ACHN (cell line): ENCODE measurements at regions not wholly inside any gene's neighbourhood (a gene's known extent, or its start where the extent isn't known, plus 50 kb on each side); places are given as distances from the start of the nearest gene placed in this dataset.
A peak's percentile ranks its signal among the peaks of the same experiment; 100 is the strongest.

Source experiments
- DNase-seq: peaks from one replicate; pipeline ENCODE4 v3.0.0-alpha.2; 2015
- in situ Hi-C: cut with HindIII; loops from 2 replicates; pipeline ENCODE4 v1.10.0; 2017; ENCODE audit warnings: low sequenced_read_pairs, low pct_ligation_motif_present, low pct_unique_long_range_greater_than_20kb

DNA sequence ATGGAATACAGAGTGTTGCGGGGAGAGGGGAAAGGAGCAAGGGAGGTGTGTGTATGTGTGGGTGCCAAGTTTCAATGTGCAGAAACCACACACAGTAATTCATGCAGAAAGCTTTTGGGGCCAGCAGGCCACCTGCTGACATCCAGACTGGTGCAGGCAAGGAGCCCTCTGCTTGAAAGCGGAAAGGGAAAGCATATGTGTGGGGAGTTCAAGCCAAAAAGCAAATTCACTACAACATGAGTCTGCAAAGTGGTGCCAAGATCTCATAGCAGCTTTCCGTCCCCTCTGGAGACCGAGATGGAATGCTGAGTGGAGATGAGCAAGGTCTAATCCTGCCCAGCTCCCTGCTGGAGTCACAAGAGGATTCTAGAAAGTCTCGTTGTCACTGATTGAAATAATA is 159.7 kb upstream of the VLDLR start:
- DNase-seq, result no peak
- in situ Hi-C loops, result no loop called here

DNA sequence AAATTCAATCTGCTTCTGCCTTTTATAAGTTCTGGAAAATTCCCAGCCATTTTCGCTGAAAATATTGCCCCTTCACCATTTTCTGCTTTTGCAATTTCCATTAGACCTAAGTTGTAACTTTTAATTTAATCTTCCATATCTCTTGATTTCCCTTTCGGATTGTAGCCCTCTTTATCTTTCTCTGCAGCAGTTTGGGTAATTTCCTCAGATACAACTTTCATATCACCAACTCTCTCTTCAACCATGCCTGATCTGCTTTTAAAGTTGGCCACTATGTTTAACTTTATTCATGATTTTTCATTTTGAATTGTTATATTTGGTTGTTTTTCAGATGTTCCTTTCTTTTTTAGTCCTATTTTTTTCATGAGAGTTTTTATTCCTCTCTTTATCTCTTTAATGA is 157.0 kb upstream of the VLDLR start:
- DNase-seq, result no peak
- in situ Hi-C loops, result no loop called here

DNA sequence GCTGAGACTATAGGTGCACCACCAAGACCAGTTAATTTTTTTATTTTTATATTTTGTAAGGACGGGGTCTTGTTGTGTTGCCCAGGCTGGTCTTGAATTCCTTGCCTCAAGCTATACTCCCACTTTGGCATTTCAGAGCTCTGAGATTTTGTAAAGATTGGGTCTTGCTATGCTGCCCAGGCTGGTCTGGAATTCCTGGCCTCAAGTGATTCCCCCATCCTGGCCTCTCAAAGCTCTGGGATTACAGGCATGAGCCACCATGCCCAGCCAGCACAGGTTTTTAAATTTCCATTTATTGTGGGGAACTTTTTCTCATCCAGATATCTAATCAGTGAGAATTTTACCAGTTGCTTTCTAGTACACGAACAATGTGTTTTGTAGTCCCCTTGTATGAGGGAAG is 156.1 kb upstream of the VLDLR start:
- in situ Hi-C loops, result no loop called here
- DNase-seq, result no peak

DNA sequence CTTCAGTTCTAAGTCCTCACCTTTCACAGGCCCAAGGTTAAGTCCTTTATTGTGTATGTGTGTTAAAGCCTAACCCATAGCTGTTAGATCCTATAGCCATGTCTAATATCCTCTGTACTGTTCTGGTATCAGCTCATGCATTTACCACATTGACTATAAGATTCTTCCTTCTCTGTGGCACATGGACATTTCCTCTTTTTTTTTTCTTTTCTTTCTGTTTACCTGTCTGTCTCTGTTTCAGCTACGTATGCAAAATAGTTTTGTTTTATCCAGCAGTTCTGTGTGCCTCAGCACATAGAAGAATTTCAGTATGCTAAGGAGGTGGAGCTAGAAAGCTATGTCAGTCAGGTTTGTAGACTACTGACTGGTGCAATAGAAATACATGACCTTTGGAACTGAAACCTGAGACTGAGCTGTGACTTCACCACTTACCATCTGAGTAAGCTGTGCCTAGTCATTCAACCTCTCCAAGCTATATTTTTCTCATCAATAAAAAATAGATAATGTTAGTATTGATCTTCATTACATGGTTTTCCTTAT is 155.6 kb upstream of the VLDLR start:
- peak; percentile 80 for DNase-seq
- in situ Hi-C loops, result no loop called here

DNA sequence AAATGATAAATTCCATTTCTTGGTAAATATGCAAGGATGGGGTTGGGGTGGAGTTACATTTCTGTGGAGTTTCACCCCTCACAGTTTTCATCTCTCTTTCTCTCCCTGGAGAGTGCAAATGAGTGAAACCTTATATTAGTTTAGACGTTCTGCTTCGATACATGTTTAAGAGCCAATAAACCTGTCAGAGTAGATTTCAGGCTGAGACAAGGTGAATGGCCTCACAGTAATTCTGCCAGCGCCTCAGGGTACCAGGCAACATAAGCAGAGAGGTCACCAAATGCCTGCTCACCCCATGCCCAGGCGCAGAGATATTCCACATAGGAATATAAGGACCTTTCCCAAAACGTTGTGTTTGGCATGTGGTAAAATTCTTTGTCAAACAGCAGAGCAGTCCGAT is 154.9 kb upstream of the VLDLR start:
- in situ Hi-C loops, result no loop called here
- no peak for DNase-seq

DNA sequence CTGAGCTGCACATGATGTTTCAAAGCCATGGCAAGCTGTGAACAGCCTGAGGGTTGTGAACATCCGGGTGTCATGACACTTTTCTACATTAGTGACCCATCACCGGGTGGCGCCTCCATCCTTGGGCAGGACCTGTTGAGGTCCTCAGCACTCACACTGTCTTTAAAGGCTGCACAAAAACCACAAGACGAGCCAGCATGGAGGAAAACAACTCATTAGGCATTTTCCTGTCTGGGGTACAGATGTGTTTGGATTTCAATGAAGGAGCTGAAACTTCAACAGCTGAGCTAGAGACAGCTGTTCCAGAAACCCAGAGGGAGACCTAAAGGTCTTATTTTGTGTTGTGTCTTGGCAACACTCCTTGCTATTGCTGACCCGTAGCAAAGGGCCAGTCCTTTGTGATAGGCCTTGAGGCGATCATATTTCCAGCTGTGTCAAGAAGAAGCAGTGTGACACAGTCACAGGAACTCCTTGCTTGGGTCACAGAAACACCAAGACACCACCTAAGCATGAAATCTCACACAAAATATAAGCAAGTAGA is 151.8 kb upstream of the VLDLR start:
- in situ Hi-C loops, result no loop called here
- DNase-seq, result peak; percentile 29

DNA sequence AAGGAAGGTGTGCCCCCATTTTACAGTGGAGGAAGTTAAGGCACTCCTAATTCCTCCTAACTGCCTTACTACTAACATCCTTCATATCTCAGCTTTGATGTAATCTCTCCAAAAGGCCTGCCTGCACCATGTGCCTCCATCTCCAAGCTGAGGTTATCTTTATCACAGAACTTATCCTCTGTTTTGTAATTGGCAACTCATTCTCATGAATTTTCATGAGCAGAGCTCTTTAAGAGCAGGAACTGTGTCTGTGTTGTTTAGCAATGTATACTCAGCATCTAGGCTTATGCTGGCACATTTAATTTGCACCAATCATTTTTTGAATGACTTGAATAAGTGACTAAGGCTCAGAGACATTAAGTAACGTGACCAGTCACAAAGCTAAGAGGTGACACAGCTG is 147.9 kb upstream of the VLDLR start:
- DNase-seq, result no peak
- in situ Hi-C loops, result no loop called here

DNA sequence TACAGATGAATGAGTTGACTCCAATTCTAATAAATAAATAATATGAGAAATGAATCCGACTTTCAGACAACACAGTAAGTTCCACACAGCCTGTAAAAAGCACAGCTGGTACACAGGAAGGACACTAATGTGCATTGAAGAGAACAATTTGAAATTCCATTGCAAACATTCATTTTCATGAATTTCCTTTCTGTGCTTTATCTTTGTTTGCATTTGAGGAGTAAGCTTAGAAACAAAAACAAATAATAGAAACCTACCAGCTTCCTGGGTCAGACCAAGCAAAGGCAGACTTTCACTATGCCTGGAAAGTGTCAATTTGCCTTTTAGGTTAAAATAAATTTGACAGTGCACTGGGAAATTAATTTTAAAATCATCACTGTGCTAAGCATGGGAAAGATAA is 143.8 kb upstream of the VLDLR start:
- in situ Hi-C loops, result no loop called here

DNA sequence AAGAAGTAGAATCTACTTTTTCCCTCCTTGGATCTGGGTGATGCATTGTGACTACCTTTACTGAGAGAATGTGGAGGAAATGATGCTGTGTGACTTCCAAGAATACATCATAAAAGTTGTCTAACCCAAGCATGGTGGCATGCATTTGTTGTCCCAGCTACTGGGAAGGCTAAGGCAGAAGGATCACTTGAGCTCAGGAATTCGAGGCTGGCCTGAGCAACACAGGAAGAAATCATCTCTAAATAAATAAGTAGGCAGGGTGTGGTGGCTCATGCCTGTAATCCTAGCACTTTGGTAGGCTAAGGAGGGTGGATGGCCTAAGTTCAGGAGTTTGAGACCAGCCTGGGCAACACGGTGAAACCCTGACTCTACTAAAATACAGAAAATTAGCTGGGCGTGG is 143.2 kb upstream of the VLDLR start:
- DNase-seq, result no peak
- in situ Hi-C loops, result no loop called here

More for the DNA sequence above, 143.8 kb upstream of the VLDLR start:
- no peak for DNase-seq

DNA sequence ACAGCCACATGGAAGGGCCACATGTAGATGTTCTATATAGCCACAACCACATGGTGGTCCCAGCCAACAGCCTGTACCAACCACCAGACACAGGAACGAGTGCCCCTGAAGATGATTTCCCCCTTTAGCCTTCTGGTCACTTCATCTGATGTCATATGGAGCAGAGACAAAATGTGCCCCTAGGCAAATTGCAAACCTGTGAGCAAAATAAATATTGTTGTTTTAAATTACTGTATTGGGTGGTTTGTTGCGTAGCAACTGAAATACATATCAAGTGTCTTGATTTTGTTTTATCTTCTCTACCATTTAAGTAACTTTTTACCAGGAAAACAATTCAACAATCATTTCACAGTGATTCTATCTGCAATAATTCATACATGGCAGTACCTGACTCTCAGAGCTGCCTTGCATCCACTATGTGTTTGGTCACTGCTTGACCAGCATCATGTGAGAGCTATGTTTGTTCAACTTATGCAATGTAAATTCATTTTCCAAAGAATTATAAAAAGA is 142.5 kb upstream of the VLDLR start:
- DNase-seq, result no peak
- in situ Hi-C loops, result no loop called here

DNA sequence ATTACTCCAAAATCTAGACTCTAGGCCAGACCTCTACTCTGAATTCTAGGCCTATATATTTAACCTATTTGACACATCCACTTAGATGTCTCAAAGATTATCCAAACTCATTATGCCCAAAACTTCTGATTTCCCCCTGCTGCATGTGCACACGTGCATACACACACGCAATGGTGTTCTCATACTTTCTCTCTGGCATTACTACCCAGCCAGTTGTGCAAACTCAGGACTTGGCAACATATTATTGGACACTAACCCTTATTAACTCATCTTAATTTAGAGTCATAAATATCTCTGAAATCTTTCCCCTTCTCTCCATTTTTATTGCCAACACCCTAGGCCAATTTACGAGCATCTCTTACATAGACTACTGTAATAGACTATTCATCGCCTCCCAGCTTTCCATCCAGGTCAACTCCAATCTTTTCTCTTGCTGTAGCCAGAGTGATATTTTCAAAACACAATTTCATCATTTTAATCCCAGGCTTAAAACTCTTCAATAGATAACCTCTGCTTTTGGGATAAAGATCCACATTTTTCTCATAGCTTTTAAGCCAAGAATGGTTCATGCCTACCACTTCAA is 141.2 kb upstream of the VLDLR start:
- in situ Hi-C loops, result no loop called here
- DNase-seq, result no peak

DNA sequence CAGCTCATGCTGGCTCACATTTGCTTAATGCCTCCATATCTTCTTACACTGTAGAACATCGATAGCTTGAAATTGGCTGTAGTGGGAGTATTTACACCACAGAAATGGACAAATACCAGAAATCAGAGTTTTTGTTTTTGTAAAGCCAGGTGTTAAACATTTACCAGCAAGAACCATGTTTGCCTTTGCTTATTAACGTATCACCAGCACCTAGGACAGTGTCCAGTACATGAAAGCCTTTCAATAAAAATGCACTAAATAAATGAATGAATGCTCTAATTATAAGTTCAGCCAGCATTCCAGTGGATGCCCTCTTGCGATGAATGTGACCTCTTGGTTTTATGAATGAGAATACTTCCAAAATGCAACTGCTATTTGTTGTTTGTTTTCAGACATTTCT is 140.4 kb upstream of the VLDLR start:
- in situ Hi-C loops, result no loop called here

DNA sequence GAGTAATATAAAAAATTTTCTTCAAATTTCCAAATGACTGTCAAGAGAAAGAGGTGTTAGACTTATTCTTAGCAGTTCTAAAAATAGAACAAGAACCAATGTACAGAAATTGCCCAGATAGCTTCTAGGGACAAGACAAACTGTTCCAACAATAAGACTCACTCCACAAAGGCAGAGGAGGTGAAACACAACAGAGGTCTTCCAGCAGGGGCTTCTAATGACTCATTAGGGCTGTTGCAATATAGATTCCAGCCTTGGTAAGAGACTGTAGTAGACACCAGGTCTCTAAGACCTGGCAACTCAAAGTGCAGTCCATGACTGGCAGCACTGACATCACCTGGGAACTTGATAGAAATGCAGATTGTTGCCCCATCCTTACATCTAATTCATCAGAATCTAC is 134.6 kb upstream of the VLDLR start:
- DNase-seq, result no peak
- in situ Hi-C loops, result no loop called here

More for the DNA sequence above, 140.4 kb upstream of the VLDLR start:
- no peak for DNase-seq

DNA sequence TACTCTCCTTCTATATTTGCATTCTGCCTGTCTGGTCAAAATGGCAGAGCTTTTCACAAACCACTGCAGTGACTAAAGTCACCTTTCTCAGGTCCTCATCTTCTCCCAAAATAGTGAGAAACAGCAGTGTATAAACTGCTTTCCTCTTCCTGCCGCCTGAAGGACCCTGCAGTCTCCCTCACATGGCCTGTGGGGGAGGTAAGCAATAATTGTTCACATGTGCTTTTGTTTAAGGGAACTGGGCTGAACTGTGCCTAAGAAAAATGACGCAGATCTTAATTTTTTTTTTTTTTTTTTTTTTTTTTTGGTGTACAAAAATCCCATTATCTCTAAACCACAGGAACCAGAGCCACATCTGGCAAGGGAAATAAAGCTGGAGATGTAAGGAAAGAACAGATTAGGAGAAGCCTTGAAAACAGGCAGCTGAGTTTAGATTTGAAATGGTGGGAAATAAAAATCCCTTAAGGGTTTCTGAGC is 131.7 kb upstream of the VLDLR start:
- no peak for DNase-seq
- in situ Hi-C loops, result no loop called here

DNA sequence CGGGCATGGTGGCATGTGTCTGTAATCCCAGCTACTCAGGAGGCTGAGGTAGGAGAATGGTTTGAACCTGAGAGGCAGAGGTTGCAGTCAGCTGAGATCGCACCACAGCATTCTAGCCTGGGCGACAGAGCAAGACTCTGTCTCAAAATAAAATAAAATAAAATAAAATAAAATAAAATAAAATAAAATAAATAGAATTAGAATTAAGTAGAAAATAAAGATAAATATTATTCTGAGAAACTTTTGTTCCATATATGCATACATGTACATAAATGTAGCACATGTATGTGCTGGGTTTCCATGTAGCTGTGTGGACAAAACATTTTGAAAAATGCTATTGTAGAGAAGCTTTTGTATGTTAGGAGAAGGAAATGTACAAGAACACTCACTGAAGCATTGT is 129.4 kb upstream of the VLDLR start:
- no peak for DNase-seq
- in situ Hi-C loops, result no loop called here

DNA sequence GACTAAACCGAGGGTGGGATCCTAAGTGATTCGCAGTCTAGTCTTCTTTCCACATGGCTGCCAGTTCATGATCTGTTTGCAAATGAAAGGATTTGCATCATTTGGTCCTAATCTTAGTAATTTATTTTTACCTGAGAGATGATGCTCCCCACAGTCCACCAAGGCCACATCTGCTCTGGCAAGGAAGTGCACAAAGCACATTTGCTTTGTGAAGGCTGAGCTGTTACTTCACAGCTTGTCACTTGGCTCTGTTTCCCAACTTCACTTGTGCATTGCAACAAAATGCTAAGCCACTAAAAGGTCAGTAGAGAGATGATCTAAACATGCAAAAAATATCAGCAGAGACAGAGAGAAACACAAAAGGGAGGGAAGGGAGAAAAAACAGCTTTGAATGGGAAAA is 128.5 kb upstream of the VLDLR start:
- no peak for DNase-seq

DNA sequence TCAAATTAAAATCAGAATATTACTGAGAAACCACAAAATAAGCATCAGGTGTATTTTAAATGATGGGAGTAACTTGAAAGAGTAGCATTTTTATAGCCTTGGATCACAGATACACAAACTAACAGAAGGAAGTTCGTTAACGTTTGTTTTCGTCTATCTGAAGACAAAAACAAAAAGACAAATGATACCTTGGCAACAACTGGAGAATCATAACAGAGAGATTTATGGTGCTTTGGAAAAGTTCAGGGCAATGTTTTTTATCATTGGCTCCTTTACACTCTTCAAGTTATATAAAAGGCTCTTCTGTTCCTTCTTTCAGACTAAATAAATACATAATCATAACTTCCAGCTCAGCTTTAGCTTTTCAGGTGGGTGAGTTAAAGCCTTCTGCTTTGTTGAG is 128.1 kb upstream of the VLDLR start:
- in situ Hi-C loops, result no loop called here
- no peak for DNase-seq

More for the DNA sequence above, 128.5 kb upstream of the VLDLR start:
- in situ Hi-C loops, result no loop called here

DNA sequence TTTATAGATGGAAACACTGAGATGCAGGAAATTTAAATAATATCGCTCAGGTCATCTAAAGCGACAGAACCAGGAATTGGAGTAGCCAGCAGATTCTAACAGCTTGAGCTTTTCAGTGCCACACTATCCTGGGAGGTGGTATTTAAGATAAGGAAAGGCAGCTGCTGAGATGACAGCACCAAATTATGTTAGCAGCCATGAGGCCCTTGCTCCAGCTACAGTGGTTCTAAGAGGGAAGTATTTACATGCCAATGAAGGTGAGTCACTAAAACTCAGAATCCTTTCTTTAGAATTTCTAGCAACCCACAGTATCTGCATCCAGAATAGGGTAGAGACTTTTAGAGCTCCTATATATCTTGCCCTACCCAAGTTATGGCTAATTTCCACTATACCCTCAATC is 127.0 kb upstream of the VLDLR start:
- peak; percentile 46 for DNase-seq
- in situ Hi-C loops, result no loop called here

DNA sequence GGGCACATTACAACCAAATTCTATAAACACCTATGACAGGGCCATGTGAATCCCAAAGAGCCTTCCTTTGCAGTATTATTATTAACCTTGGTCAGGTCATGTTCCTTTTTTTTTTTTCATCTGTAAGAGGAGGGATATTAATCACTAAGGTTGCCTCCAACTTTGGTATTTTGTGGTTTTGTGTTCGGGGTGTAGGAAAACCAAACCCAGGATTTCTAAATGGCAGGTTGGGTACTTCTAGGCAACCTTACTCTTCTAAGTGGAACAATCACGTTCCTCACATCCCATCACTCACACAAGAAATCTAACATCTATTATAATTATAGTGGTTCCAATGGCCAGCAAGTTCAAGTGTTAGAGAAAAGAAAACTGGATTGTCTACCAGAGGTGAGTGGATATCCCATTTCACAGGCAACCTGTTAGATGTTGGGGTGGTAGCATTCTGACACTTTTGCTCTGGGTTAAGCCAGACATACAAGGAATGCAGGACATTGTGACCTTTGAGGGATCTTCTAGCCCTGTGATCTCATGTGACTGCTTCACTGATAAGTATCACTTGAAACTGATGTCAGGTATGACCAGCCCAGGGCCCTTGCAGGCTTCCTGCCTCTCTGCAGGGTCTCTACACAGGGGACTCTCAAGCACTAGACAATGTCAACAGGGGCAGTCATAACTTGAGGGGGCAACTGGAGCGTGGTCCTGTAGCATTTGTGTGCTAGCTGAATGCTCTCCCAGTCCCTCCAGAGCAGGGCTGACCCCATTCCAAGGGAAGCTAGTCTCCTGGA is 126.2 kb upstream of the VLDLR start:
- DNase-seq, result no peak
- in situ Hi-C loops, result no loop called here

DNA sequence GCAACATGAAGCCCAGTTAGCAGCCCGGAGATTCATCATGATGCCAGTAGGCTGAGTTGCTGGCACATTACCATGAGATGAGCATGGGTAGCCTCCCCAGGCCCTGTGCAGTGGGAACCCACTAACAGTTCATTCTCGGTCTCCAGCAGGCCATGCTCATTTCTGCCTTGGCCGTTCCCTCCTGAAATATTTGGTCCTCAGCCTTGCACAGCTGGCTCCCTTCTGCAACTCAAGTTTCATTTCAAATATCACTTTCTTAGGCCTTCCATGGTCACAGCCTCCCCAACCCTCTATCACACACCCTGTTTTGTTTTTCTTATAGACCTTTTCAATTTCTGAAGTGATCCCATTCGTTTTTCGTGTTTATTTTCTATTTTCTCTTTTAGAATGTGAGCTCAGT is 125.4 kb upstream of the VLDLR start:
- in situ Hi-C loops, result no loop called here
- no peak for DNase-seq
